ENCODE measurements at regions not wholly inside any gene's neighbourhood (a gene's known extent, or its start where the extent isn't known, plus 50 kb on each side); places are given as distances from the start of the nearest gene placed in this dataset.

- no peak overlapping the region for H3K4me3 ChIP-seq (ENCODE audit: extremely low read depth in 1 of 4, insufficient read depth in 2 of 4, low read depth in 3 of 4, low read length in 4 of 4)
- no peaks in the 10 kb centered on the region for H3K36me3 ChIP-seq (ENCODE audit: control insufficient read depth in 2 of 4, insufficient read depth in 4 of 4, low read length in 3 of 4)
- no peaks in the 10 kb centered on the region for H3K4me1 ChIP-seq (replicated peaks in 1 of 4; ENCODE audit: control insufficient read depth in 3 of 4, insufficient read depth in 4 of 4, low read length in 3 of 4)
- POLR2A ChIA-PET (ENCODE audit: partially characterized antibody): no interaction called here
- DNase-seq (ENCODE audit: low read depth in 1 of 2, low spot score in 2 of 2) (no peak), FAIRE-seq (no peak)
- no peak overlapping the region for H3K27ac ChIP-seq (ENCODE audit: low read depth, low read length)
- H4K5ac ChIP-seq (ENCODE audit: insufficient read length, low read depth, low read length): no peak overlapping the region
- H2BK20ac ChIP-seq (ENCODE audit: low read length): no peak overlapping the region
- no peak overlapping the region for H4K8ac ChIP-seq (ENCODE audit: extremely low read depth, insufficient read depth, low read length)
- no peaks in the 10 kb centered on the region for H3K79me2 ChIP-seq (ENCODE audit: control insufficient read depth in 1 of 2, insufficient read depth in 2 of 2, low read length in 2 of 2)
- H4K91ac ChIP-seq (replicated peaks; ENCODE audit: insufficient read length, low read length): no peak overlapping the region
- CTCF ChIA-PET (ENCODE audit: partially characterized antibody): interaction anchor here (1.3 kb wide), 1 partner anchor 441 kb away, joined by 3 read pairs; no protein-coding TSS in a partner anchor
- H3K56ac ChIP-seq (replicated peaks; ENCODE audit: insufficient read length, low read depth, low read length): no peak overlapping the region
- H3K23ac ChIP-seq (ENCODE audit: insufficient read length): no peak overlapping the region
- peak overlapping the region; percentile 71; the same call in 1 of the 2 replicates for H2AFZ ChIP-seq (ENCODE audit: low read length)
- no peak overlapping the region for H3K18ac ChIP-seq (ENCODE audit: extremely low read depth, low read length)
- H2BK15ac ChIP-seq (ENCODE audit: low read length): no peak overlapping the region
- no peak overlapping the region for H3K9ac ChIP-seq (replicated peaks in 1 of 4; ENCODE audit: extremely low read depth in 1 of 4, low read depth in 3 of 4, low read length in 3 of 4)
- H2AK5ac ChIP-seq (ENCODE audit: low read depth, low read length): no peak overlapping the region
- no peak overlapping the region for H2BK120ac ChIP-seq (replicated peaks; ENCODE audit: low read depth, low read length)
- WGBS, 2 experiments (ENCODE audit: extremely low coverage in 1 of 2, insufficient coverage in 1 of 2, insufficient read length in 1 of 2, insufficient replicate concordance in 2 of 2, low coverage in 1 of 2, low lambda C conversion rate in 2 of 2, missing lambda C conversion rate in 1 of 2): 90% methylated on average over 2 of the region's 2 CpGs; no CpG with 5 or more reads in 1 of the 2 experiments
- no peak overlapping the region for H2BK12ac ChIP-seq (ENCODE audit: low read depth, low read length)
- no peaks in the 10 kb centered on the region for H3K23me2 ChIP-seq (ENCODE audit: low read depth, low read length)
- no peaks in the 10 kb centered on the region for H3K27me3 ChIP-seq (replicated peaks in 1 of 4; ENCODE audit: control insufficient read depth in 3 of 4, extremely low read depth in 1 of 4, insufficient read depth in 3 of 4, low read length in 3 of 4)
- no peak overlapping the region for H3K14ac ChIP-seq (ENCODE audit: insufficient read length)
- no peaks in the 10 kb centered on the region for H3K79me1 ChIP-seq (ENCODE audit: low read depth, low read length)
- H4K20me1 ChIP-seq (replicated peaks in 1 of 2; ENCODE audit: control insufficient read depth in 1 of 2, insufficient read depth in 2 of 2, low read length in 2 of 2): no peaks in the 10 kb centered on the region
- H3K4me2 ChIP-seq (ENCODE audit: insufficient read depth in 1 of 2, low read depth in 2 of 2, low read length in 2 of 2): no peak overlapping the region
- H3K4ac ChIP-seq (replicated peaks; ENCODE audit: insufficient read length, low read depth, low read length): no peak overlapping the region
- H2BK5ac ChIP-seq (ENCODE audit: low read depth, low read length): no peak overlapping the region
- no peaks in the 10 kb centered on the region for H3K9me3 ChIP-seq (ENCODE audit: insufficient read depth in 2 of 2, low read depth in 1 of 2, low read length in 1 of 2)
- TF ChIP-seq TEAD4 (IDR thresholded peaks at IDR 0.05; ENCODE audit: low read depth, low read length) (no peak), TCF12 (IDR thresholded peaks at IDR 0.05; ENCODE audit: low read depth, low read length) (no peak), GABPA (IDR thresholded peaks at IDR 0.05; ENCODE audit: borderline replicate concordance, insufficient read depth, low read length) (no peak), KDM4A (IDR thresholded peaks at IDR 0.05; ENCODE audit: low read depth, low read length, severe bottlenecking) (no peak), USF2 (IDR thresholded peaks at IDR 0.05; ENCODE audit: low read length) (no peak), PHF8 (conservative IDR thresholded peaks at IDR 0.05; ENCODE audit: low read depth, low read length) (no peak), E2F6 (IDR thresholded peaks at IDR 0.05) (no peak), RNF2 (IDR thresholded peaks at IDR 0.05; ENCODE audit: borderline replicate concordance, low read depth, low read length, missing control alignments, poor library complexity, severe bottlenecking) (no peak), SRF (IDR thresholded peaks at IDR 0.05; ENCODE audit: low read depth, low read length) (no peak), JUN (IDR thresholded peaks at IDR 0.05; ENCODE audit: low read depth, low read length) (no peak), ATF2 (IDR thresholded peaks at IDR 0.05; ENCODE audit: low read length) (no peak)
Measured at GRCh38 chr2:105478670-105479069, 79.8 kb upstream of the FHL2 start.
